NCI-H146 treated with DMSO at 0.1 percent for 48 hours (cell line): ENCODE measurements at regions not wholly inside any gene's neighbourhood (a gene's known extent, or its start where the extent isn't known, plus 50 kb on each side); places are given as distances from the start of the nearest gene placed in this dataset.

ENCODE experiments used
- DNase-seq: peaks from one replicate; lab custom pipeline; 2025; ENCODE audit not compliant: unreplicated experiment; lab: John Stamatoyannopoulos, UW

- DNase-seq, result no peak
Measured at GRCh38 chr17:52758481-52758880, 600.0 kb upstream of the CA10 start.

GRCh38 chr17:52756746-52757145 is 598.2 kb upstream of the CA10 start:
- DNase-seq, result no peak

- DNase-seq, result no peak
Measured at GRCh38 chr17:52754838-52755237, 596.3 kb upstream of the CA10 start.

- DNase-seq, result no peak
Measured at GRCh38 chr17:52751051-52751450, 592.5 kb upstream of the CA10 start.

GRCh38 chr17:52744179-52744578 is 585.7 kb upstream of the CA10 start:
- no peak for DNase-seq

GRCh38 chr17:52740006-52740405 is 581.5 kb upstream of the CA10 start:
- DNase-seq, result no peak

GRCh38 chr17:52738791-52739190 is 580.3 kb upstream of the CA10 start:
- DNase-seq, result no peak

GRCh38 chr17:52737071-52737470 is 578.6 kb upstream of the CA10 start:
- no peak for DNase-seq

- DNase-seq, result no peak
Measured at GRCh38 chr17:52732841-52733240, 574.3 kb upstream of the CA10 start.

- DNase-seq, result no peak
Measured at GRCh38 chr17:52724578-52724977, 566.1 kb upstream of the CA10 start.

- no peak for DNase-seq
Measured at GRCh38 chr17:52721910-52722309, 563.4 kb upstream of the CA10 start.

- no peak for DNase-seq
Measured at GRCh38 chr17:52710363-52710901, 551.9 kb upstream of the CA10 start.

GRCh38 chr17:52709724-52710123 is 551.2 kb upstream of the CA10 start:
- DNase-seq, result no peak

GRCh38 chr17:52696362-52696761 is 537.8 kb upstream of the CA10 start:
- no peak for DNase-seq

GRCh38 chr17:52686140-52686539 is 527.6 kb upstream of the CA10 start:
- no peak for DNase-seq

- DNase-seq, result peak; percentile 32
Measured at GRCh38 chr17:52681480-52681879, 523.0 kb upstream of the CA10 start.

GRCh38 chr17:52678211-52678610 is 519.7 kb upstream of the CA10 start:
- no peak for DNase-seq

- DNase-seq, result no peak
Measured at GRCh38 chr17:52674686-52675085, 516.2 kb upstream of the CA10 start.

- DNase-seq, result no peak
Measured at GRCh38 chr17:52673791-52674190, 515.3 kb upstream of the CA10 start.

GRCh38 chr17:52666264-52666663 is 507.8 kb upstream of the CA10 start:
- no peak for DNase-seq

- no peak for DNase-seq
Measured at GRCh38 chr17:52660692-52661091, 502.2 kb upstream of the CA10 start.

- DNase-seq, result no peak
Measured at GRCh38 chr17:52653014-52653413, 494.5 kb upstream of the CA10 start.

- no peak for DNase-seq
Measured at GRCh38 chr17:52648995-52649394, 490.5 kb upstream of the CA10 start.

GRCh38 chr17:52647411-52647810 is 488.9 kb upstream of the CA10 start:
- no peak for DNase-seq
